ENCODE measurements at regions not wholly inside any gene's neighbourhood (a gene's known extent, or its start where the extent isn't known, plus 50 kb on each side); places are given as distances from the start of the nearest gene placed in this dataset.
"Not testable (repeated sequence)": the region's sequence is repeated elsewhere in the genome, so short reads cannot be mapped to it uniquely, and the experiment has no call there.

- Histone ChIP-seq H3K79me1 (replicated peaks; ENCODE audit: low read length, poor library complexity, severe bottlenecking) (no peaks in the 10 kb centered on the region), H3K9ac (ENCODE audit: low read length) (no peak overlapping the region), H2BK12ac (ENCODE audit: low read length in 2 of 2) (no peak overlapping the region), H3K27me3 (ENCODE audit: control insufficient read depth in 1 of 2, insufficient read depth in 1 of 2, low read length in 2 of 2) (no peaks in the 10 kb centered on the region), H3K18ac (ENCODE audit: low read depth in 1 of 2, low read length in 2 of 2) (no peak overlapping the region), H3K36me3 (ENCODE audit: control insufficient read depth in 1 of 2, insufficient read depth in 2 of 2, low read depth in 1 of 2, low read length in 2 of 2) (no peaks in the 10 kb centered on the region), H3K23ac (ENCODE audit: low read length in 2 of 2) (no peak overlapping the region), H3K4me3 (ENCODE audit: insufficient read depth in 1 of 2, low read depth in 1 of 2, low read length in 2 of 2) (no peak overlapping the region), H3K4me1 (ENCODE audit: control insufficient read depth, insufficient read depth, low read depth, low read length) (no peaks in the 10 kb centered on the region), H2BK5ac (ENCODE audit: low read depth, low read length, poor library complexity, severe bottlenecking) (no peak overlapping the region), H3K27ac (ENCODE audit: low read length, poor library complexity, severe bottlenecking) (no peak overlapping the region), H3K4me2 (ENCODE audit: low read length, poor library complexity, severe bottlenecking) (no peak overlapping the region), H2AK5ac (ENCODE audit: low read length, severe bottlenecking) (no peak overlapping the region), H4K91ac (ENCODE audit: low read length) (no peak overlapping the region), H2BK15ac (ENCODE audit: low read depth, poor library complexity, severe bottlenecking) (no peak overlapping the region), H3K14ac (ENCODE audit: low read length in 2 of 2) (no peak overlapping the region), H3K9me3 (ENCODE audit: control insufficient read depth, low read length) (no peaks in the 10 kb centered on the region), H2BK120ac (ENCODE audit: low read depth, low read length) (no peak overlapping the region), H4K8ac (ENCODE audit: low read length) (no peak overlapping the region), H3K4ac (ENCODE audit: low read depth in 1 of 2, low read length in 2 of 2) (no peak overlapping the region), H2AFZ (ENCODE audit: low read depth, low read length) (no peak overlapping the region)
- WGBS = 100% methylated on average over 1 of the region's 1 CpG
- no peak for DNase-seq
Measured at GRCh38 chr4:117907646-117908045, 126.6 kb upstream of the NDST3 start.

- Histone ChIP-seq H2BK5ac (ENCODE audit: low read depth, low read length, poor library complexity, severe bottlenecking) (no peak overlapping the region), H3K14ac (ENCODE audit: low read length in 2 of 2) (no peak overlapping the region), H3K9me3 (ENCODE audit: control insufficient read depth, low read length) (no peaks in the 10 kb centered on the region), H2BK15ac (ENCODE audit: low read depth, poor library complexity, severe bottlenecking) (no peak overlapping the region), H3K36me3 (ENCODE audit: control insufficient read depth in 1 of 2, insufficient read depth in 2 of 2, low read depth in 1 of 2, low read length in 2 of 2) (no peaks in the 10 kb centered on the region), H2BK12ac (ENCODE audit: low read length in 2 of 2) (no peak overlapping the region), H2AK5ac (ENCODE audit: low read length, severe bottlenecking) (no peak overlapping the region), H4K8ac (ENCODE audit: low read length) (no peak overlapping the region), H2AFZ (ENCODE audit: low read depth, low read length) (no peak overlapping the region), H4K91ac (ENCODE audit: low read length) (no peak overlapping the region), H3K23ac (ENCODE audit: low read length in 2 of 2) (no peak overlapping the region), H3K4me2 (ENCODE audit: low read length, poor library complexity, severe bottlenecking) (no peak overlapping the region), H3K4me3 (ENCODE audit: insufficient read depth in 1 of 2, low read depth in 1 of 2, low read length in 2 of 2) (no peak overlapping the region), H3K4me1 (ENCODE audit: control insufficient read depth, insufficient read depth, low read depth, low read length) (no peaks in the 10 kb centered on the region), H3K27me3 (ENCODE audit: control insufficient read depth in 1 of 2, insufficient read depth in 1 of 2, low read length in 2 of 2) (no peaks in the 10 kb centered on the region), H3K79me1 (replicated peaks; ENCODE audit: low read length, poor library complexity, severe bottlenecking) (no peaks in the 10 kb centered on the region), H2BK120ac (ENCODE audit: low read depth, low read length) (no peak overlapping the region), H3K9ac (ENCODE audit: low read length) (no peak overlapping the region), H3K27ac (ENCODE audit: low read length, poor library complexity, severe bottlenecking) (no peak overlapping the region), H3K4ac (ENCODE audit: low read depth in 1 of 2, low read length in 2 of 2) (no peak overlapping the region), H3K18ac (ENCODE audit: low read depth in 1 of 2, low read length in 2 of 2) (no peak overlapping the region)
- DNase-seq = no peak
- 82% methylated on average over 4 of the region's 5 CpGs for WGBS
Measured at GRCh38 chr4:117908306-117909207, 125.7 kb upstream of the NDST3 start.

GRCh38 chr4:117916728-117917127 lies 117.6 kb upstream of the NDST3 start:
- H4K8ac ChIP-seq (ENCODE audit: low read length) = no peak overlapping the region
- 90% methylated on average over 4 of the region's 4 CpGs for WGBS
- H3K9ac ChIP-seq (ENCODE audit: low read length) = no peak overlapping the region
- H3K23ac ChIP-seq (ENCODE audit: low read length in 2 of 2) = no peak overlapping the region
- H3K4ac ChIP-seq (ENCODE audit: low read depth in 1 of 2, low read length in 2 of 2) = no peak overlapping the region
- H3K18ac ChIP-seq (ENCODE audit: low read depth in 1 of 2, low read length in 2 of 2) = no peak overlapping the region
- no peak overlapping the region for H3K14ac ChIP-seq (ENCODE audit: low read length in 2 of 2)
- no peak overlapping the region for H3K4me2 ChIP-seq (ENCODE audit: low read length, poor library complexity, severe bottlenecking)
- no peak overlapping the region for H2BK12ac ChIP-seq (ENCODE audit: low read length in 2 of 2)
- H2BK15ac ChIP-seq (ENCODE audit: low read depth, poor library complexity, severe bottlenecking) = no peak overlapping the region
- no peak overlapping the region for H2AFZ ChIP-seq (ENCODE audit: low read depth, low read length)
- no peak overlapping the region for H3K27ac ChIP-seq (ENCODE audit: low read length, poor library complexity, severe bottlenecking)
- no peak for DNase-seq
- no peaks in the 10 kb centered on the region for H3K79me1 ChIP-seq (replicated peaks; ENCODE audit: low read length, poor library complexity, severe bottlenecking)
- H4K91ac ChIP-seq (ENCODE audit: low read length) = no peak overlapping the region
- no peak overlapping the region for H2BK120ac ChIP-seq (ENCODE audit: low read depth, low read length)
- H3K4me3 ChIP-seq (ENCODE audit: insufficient read depth in 1 of 2, low read depth in 1 of 2, low read length in 2 of 2) = no peak overlapping the region
- peaks cover 6% of the 10 kb centered on the region for H3K9me3 ChIP-seq (ENCODE audit: control insufficient read depth, low read length)
- H2AK5ac ChIP-seq (ENCODE audit: low read length, severe bottlenecking) = no peak overlapping the region
- H3K4me1 ChIP-seq (ENCODE audit: control insufficient read depth, insufficient read depth, low read depth, low read length) = no peaks in the 10 kb centered on the region
- no peaks in the 10 kb centered on the region for H3K36me3 ChIP-seq (ENCODE audit: control insufficient read depth in 1 of 2, insufficient read depth in 2 of 2, low read depth in 1 of 2, low read length in 2 of 2)
- H2BK5ac ChIP-seq (ENCODE audit: low read depth, low read length, poor library complexity, severe bottlenecking) = no peak overlapping the region
- H3K27me3 ChIP-seq (ENCODE audit: control insufficient read depth in 1 of 2, insufficient read depth in 1 of 2, low read length in 2 of 2) = no peaks in the 10 kb centered on the region

DNA sequence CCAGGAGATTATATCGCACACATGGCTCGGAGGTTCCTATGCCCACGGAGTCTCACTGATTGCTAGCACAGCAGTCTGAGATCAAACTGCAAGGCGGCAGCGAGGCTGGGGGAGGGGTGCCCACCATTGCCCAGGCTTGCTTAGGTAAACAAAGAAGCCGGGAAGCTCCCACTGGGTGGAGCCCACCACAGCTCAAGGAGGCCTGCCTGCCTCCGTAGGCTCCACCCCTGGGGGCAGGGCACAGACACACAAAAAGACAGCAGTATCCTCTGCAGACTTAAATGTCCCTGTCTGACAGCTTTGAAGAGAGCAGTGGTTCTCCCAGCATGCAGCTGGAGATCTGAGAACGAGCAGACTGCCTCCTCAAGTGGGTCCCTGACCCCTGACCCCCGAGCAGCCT lies 112.0 kb upstream of the NDST3 start:
- H3K27me3 ChIP-seq (ENCODE audit: control insufficient read depth in 1 of 2, insufficient read depth in 1 of 2, low read length in 2 of 2); H3K4me2 ChIP-seq (ENCODE audit: low read length, poor library complexity, severe bottlenecking); H3K23ac ChIP-seq (ENCODE audit: low read length in 2 of 2); H3K9me3 ChIP-seq (ENCODE audit: control insufficient read depth, low read length); H3K18ac ChIP-seq (ENCODE audit: low read depth in 1 of 2, low read length in 2 of 2); H3K9ac ChIP-seq (ENCODE audit: low read length); H2BK120ac ChIP-seq (ENCODE audit: low read depth, low read length); H2BK5ac ChIP-seq (ENCODE audit: low read depth, low read length, poor library complexity, severe bottlenecking); H2AK5ac ChIP-seq (ENCODE audit: low read length, severe bottlenecking); H3K36me3 ChIP-seq (ENCODE audit: control insufficient read depth in 1 of 2, insufficient read depth in 2 of 2, low read depth in 1 of 2, low read length in 2 of 2); H3K4me1 ChIP-seq (ENCODE audit: control insufficient read depth, insufficient read depth, low read depth, low read length); H3K14ac ChIP-seq (ENCODE audit: low read length in 2 of 2); H2AFZ ChIP-seq (ENCODE audit: low read depth, low read length); H3K79me1 ChIP-seq (replicated peaks; ENCODE audit: low read length, poor library complexity, severe bottlenecking); H4K8ac ChIP-seq (ENCODE audit: low read length); H2BK15ac ChIP-seq (ENCODE audit: low read depth, poor library complexity, severe bottlenecking); H4K91ac ChIP-seq (ENCODE audit: low read length); H3K4ac ChIP-seq (ENCODE audit: low read depth in 1 of 2, low read length in 2 of 2); H2BK12ac ChIP-seq (ENCODE audit: low read length in 2 of 2); H3K4me3 ChIP-seq (ENCODE audit: insufficient read depth in 1 of 2, low read depth in 1 of 2, low read length in 2 of 2); DNase-seq; H3K27ac ChIP-seq (ENCODE audit: low read length, poor library complexity, severe bottlenecking): not testable (repeated sequence)
- 70% methylated on average over 8 of the region's 9 CpGs for WGBS
